ENCODE measurements at regions not wholly inside any gene's neighbourhood (a gene's known extent, or its start where the extent isn't known, plus 50 kb on each side); places are given as distances from the start of the nearest gene placed in this dataset.

- Histone ChIP-seq H3K27me3 (no peaks in the 10 kb centered on the region), H3K36me3 (ENCODE audit: low read depth, missing control alignments) (no peaks in the 10 kb centered on the region), H3K27ac (no peak overlapping the region), H3K4me1 (no peaks in the 10 kb centered on the region), H3K9me3 (no peaks in the 10 kb centered on the region), H3K4me3 (no peak overlapping the region)
- intact Hi-C loops (cut with DNase I; ENCODE audit: low total_unique reads) = no loop called here
- DNase-seq = no peak
- TF ChIP-seq, protein P1, sequence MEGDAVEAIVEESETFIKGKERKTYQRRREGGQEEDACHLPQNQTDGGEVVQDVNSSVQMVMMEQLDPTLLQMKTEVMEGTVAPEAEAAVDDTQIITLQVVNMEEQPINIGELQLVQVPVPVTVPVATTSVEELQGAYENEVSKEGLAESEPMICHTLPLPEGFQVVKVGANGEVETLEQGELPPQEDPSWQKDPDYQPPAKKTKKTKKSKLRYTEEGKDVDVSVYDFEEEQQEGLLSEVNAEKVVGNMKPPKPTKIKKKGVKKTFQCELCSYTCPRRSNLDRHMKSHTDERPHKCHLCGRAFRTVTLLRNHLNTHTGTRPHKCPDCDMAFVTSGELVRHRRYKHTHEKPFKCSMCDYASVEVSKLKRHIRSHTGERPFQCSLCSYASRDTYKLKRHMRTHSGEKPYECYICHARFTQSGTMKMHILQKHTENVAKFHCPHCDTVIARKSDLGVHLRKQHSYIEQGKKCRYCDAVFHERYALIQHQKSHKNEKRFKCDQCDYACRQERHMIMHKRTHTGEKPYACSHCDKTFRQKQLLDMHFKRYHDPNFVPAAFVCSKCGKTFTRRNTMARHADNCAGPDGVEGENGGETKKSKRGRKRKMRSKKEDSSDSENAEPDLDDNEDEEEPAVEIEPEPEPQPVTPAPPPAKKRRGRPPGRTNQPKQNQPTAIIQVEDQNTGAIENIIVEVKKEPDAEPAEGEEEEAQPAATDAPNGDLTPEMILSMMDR (IDR thresholded peaks at IDR 0.05) = no peak
- no peak for TF ChIP-seq POLR2A (IDR thresholded peaks at IDR 0.05)
- WGBS, 2 donors = 63 to 78% methylated on average over 7 of the region's 7 CpGs
These were observed 137.4 kb downstream of the EHF start for GRCh38 chr11:34758262-34758661.

DNA sequence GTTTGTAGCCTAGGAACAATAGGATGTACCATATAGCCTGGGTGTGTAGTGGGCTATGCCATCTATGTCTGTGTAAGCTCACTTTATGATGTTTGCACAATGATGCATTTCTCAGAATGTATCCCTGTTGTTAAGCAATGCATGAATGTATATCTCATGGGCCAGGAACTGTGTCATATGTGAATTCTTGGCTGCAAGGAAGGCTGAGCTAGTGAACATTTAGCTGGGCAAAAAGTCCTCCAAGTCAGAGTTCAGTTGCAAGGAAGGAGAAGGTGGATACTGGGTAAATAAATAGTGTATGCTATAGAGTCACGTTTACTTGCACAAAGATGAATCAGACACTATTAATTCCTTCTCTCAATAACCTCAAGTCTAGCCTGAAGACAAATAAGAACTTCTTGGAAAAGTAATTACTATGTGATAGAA is 136.1 kb downstream of the EHF start:
- H3K4me3 ChIP-seq = no peak overlapping the region
- no peak for DNase-seq
- no peaks in the 10 kb centered on the region for H3K4me1 ChIP-seq
- H3K36me3 ChIP-seq (ENCODE audit: low read depth, missing control alignments) = no peaks in the 10 kb centered on the region
- no peaks in the 10 kb centered on the region for H3K9me3 ChIP-seq
- H3K27me3 ChIP-seq = no peaks in the 10 kb centered on the region
- no peak overlapping the region for H3K27ac ChIP-seq
- no peak for TF ChIP-seq POLR2A (IDR thresholded peaks at IDR 0.05)
- TF ChIP-seq, protein P1 (IDR thresholded peaks at IDR 0.05) = no peak
- 82 to 87% methylated on average over 1 of the region's 1 CpG for WGBS, 2 donors
- intact Hi-C loops (cut with DNase I; ENCODE audit: low total_unique reads) = no loop called here

GRCh38 chr11:34756591-34756990 is 135.7 kb downstream of the EHF start:
- Histone ChIP-seq H3K9me3 (no peaks in the 10 kb centered on the region), H3K27me3 (no peaks in the 10 kb centered on the region), H3K4me1 (no peaks in the 10 kb centered on the region), H3K36me3 (ENCODE audit: low read depth, missing control alignments) (no peaks in the 10 kb centered on the region), H3K4me3 (no peak overlapping the region), H3K27ac (no peak overlapping the region)
- DNase-seq = no peak
- WGBS, 2 donors = 73 to 90% methylated on average over 1 of the region's 1 CpG
- intact Hi-C loops (cut with DNase I; ENCODE audit: low total_unique reads) = no loop called here
- TF ChIP-seq, protein P1 (IDR thresholded peaks at IDR 0.05) = no peak
- no peak for TF ChIP-seq POLR2A (IDR thresholded peaks at IDR 0.05)

GRCh38 chr11:34755671-34756070 is 134.8 kb downstream of the EHF start:
- Histone ChIP-seq H3K27ac (no peak overlapping the region), H3K9me3 (no peaks in the 10 kb centered on the region), H3K4me3 (no peak overlapping the region), H3K36me3 (ENCODE audit: low read depth, missing control alignments) (no peaks in the 10 kb centered on the region), H3K4me1 (no peaks in the 10 kb centered on the region), H3K27me3 (no peaks in the 10 kb centered on the region)
- intact Hi-C loops (cut with DNase I; ENCODE audit: low total_unique reads) = no loop called here
- TF ChIP-seq POLR2A (IDR thresholded peaks at IDR 0.05) = no peak
- TF ChIP-seq, protein P1 (IDR thresholded peaks at IDR 0.05) = no peak
- WGBS, 2 donors = 83 to 88% methylated on average over 7 of the region's 7 CpGs
- no peak for DNase-seq

DNA sequence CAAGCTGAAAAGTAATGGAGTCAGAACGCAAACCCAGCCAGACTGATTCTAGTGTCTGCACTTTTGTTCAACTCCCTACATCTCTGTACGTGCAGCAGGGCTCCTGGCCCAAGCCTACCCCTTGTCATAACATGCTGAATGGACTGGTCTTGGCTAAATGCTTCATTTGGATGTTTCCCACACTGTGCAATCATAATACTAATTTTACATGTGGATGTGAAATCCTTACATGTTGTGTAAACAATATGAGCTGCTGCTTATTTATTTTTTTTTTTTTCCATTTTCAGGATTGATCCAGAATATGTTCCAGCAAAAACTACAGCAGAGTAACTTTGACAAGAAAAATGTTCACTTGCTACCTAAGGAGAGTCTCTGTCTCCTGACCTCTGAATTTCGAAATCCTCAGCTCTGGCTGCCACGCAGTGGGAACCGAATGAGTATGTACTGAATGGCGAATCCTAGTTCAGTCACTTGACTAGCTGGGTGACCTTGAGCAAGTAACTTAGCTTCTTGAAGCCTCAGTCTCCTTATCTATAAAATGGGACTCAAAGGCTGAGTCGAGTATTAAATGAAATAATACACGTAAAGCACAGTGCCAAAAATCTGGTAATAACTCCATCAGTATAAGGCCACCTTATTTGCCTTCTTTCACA is 133.4 kb downstream of the EHF start:
- H3K9me3 ChIP-seq = no peaks in the 10 kb centered on the region
- H3K36me3 ChIP-seq (ENCODE audit: low read depth, missing control alignments) = no peaks in the 10 kb centered on the region
- no peaks in the 10 kb centered on the region for H3K27me3 ChIP-seq
- no peak for DNase-seq
- H3K4me3 ChIP-seq = no peak overlapping the region
- H3K27ac ChIP-seq = no peak overlapping the region
- TF ChIP-seq, protein P1 (IDR thresholded peaks at IDR 0.05) = no peak
- no peak for TF ChIP-seq POLR2A (IDR thresholded peaks at IDR 0.05)
- H3K4me1 ChIP-seq = no peaks in the 10 kb centered on the region
- intact Hi-C loops (cut with DNase I; ENCODE audit: low total_unique reads) = no loop called here
- 87 to 91% methylated on average over 8 of the region's 8 CpGs for WGBS, 2 donors

Measured in testis (tissue), 2 donors.